Thyroid gland (tissue), 4 donors: ENCODE measurements at regions not wholly inside any gene's neighbourhood (a gene's known extent, or its start where the extent isn't known, plus 50 kb on each side); places are given as distances from the start of the nearest gene placed in this dataset.

Source experiments
- POLR2A ChIP-seq, 2 donors: fragments of 450-650 bp; IDR thresholded peaks; one replicate each; pipeline ENCODE4 v1.6.1; 2017; ENCODE audit warnings: antibody characterized with exemption in 2 of 2, mild to moderate bottlenecking in 2 of 2, moderate library complexity in 1 of 2
- TF ChIP-seq, protein P1 (sequence below), 6 experiments: fragments of 200-600 bp in 3 of 6; fragments of 450-650 bp in 3 of 6; sonication (generic) in 3 of 6; IDR thresholded peaks; one replicate each; pipeline ENCODE4 v1.5.1; 2016 to 2019; ENCODE audit warnings: antibody characterized with exemption in 6 of 6, mild to moderate bottlenecking in 2 of 6, inconsistent platforms in 1 of 6, moderate library complexity in 1 of 6

DNA sequence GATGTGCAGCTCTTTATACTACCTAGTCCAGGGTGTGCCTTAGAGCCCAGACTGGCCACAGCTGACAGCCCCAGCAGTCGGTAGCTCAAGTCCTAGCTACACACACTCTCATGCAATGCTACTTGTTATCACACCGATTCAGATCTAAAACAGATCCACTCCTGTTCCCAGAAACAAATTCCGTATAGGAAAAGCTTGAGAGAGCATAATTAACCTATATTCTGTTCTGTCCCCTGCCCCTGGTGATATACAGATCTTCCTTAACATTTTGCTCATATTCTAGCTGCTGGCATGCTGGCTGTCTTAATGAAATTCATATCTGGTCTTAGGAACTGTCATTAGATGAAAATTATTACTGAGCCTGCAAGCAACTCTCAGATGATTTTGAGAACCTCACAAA is 204.3 kb downstream of the SOX2 start:
- TF ChIP-seq, protein P1, sequence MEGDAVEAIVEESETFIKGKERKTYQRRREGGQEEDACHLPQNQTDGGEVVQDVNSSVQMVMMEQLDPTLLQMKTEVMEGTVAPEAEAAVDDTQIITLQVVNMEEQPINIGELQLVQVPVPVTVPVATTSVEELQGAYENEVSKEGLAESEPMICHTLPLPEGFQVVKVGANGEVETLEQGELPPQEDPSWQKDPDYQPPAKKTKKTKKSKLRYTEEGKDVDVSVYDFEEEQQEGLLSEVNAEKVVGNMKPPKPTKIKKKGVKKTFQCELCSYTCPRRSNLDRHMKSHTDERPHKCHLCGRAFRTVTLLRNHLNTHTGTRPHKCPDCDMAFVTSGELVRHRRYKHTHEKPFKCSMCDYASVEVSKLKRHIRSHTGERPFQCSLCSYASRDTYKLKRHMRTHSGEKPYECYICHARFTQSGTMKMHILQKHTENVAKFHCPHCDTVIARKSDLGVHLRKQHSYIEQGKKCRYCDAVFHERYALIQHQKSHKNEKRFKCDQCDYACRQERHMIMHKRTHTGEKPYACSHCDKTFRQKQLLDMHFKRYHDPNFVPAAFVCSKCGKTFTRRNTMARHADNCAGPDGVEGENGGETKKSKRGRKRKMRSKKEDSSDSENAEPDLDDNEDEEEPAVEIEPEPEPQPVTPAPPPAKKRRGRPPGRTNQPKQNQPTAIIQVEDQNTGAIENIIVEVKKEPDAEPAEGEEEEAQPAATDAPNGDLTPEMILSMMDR (IDR thresholded peaks at IDR 0.05): no peak
- no peak for TF ChIP-seq POLR2A (IDR thresholded peaks at IDR 0.05)
